ENCODE measurements at regions not wholly inside any gene's neighbourhood (a gene's known extent, or its start where the extent isn't known, plus 50 kb on each side); places are given as distances from the start of the nearest gene placed in this dataset.

- H4K20me1 ChIP-seq (ENCODE audit: insufficient read depth, low read length, poor library complexity, severe bottlenecking) = no peaks in the 10 kb centered on the region
- no peaks in the 10 kb centered on the region for H3K27me3 ChIP-seq (ENCODE audit: insufficient read depth, low read length, poor library complexity, severe bottlenecking)
- H3K9me3 ChIP-seq (ENCODE audit: insufficient read depth, low read depth, low read length) = no peaks in the 10 kb centered on the region
- no peaks in the 10 kb centered on the region for H3K36me3 ChIP-seq (ENCODE audit: insufficient read depth, low read length)
- no peak for TF ChIP-seq CTCF (conservative IDR thresholded peaks at IDR 0.05; ENCODE audit: low read length)
- TF ChIP-seq EZH2phosphoT487 (IDR thresholded peaks at IDR 0.05; ENCODE audit: borderline replicate concordance) = no peak
- H3F3A ChIP-seq (ENCODE audit: low read depth) = no peaks in the 10 kb centered on the region
- no peak overlapping the region for H3K4me3 ChIP-seq (ENCODE audit: low read length, poor library complexity, severe bottlenecking)
- H3K79me2 ChIP-seq (ENCODE audit: insufficient read depth, low read length) = no peaks in the 10 kb centered on the region
- no peak overlapping the region for H3K9ac ChIP-seq (ENCODE audit: low read depth, low read length, poor library complexity, severe bottlenecking)
- H3K9me2 ChIP-seq (replicated peaks; ENCODE audit: low read depth, low read length) = no peaks in the 10 kb centered on the region
- no peak overlapping the region for H2AFZ ChIP-seq (ENCODE audit: low read length)
- no peak overlapping the region for H3K4me2 ChIP-seq (ENCODE audit: low read depth, low read length, poor library complexity, severe bottlenecking)
- no peaks in the 10 kb centered on the region for H3K4me1 ChIP-seq (ENCODE audit: insufficient read depth, low read length, poor library complexity, severe bottlenecking)
These were observed 137.7 kb downstream of the TRIM27 start for GRCh38 chr6:28785962-28786679.

DNA sequence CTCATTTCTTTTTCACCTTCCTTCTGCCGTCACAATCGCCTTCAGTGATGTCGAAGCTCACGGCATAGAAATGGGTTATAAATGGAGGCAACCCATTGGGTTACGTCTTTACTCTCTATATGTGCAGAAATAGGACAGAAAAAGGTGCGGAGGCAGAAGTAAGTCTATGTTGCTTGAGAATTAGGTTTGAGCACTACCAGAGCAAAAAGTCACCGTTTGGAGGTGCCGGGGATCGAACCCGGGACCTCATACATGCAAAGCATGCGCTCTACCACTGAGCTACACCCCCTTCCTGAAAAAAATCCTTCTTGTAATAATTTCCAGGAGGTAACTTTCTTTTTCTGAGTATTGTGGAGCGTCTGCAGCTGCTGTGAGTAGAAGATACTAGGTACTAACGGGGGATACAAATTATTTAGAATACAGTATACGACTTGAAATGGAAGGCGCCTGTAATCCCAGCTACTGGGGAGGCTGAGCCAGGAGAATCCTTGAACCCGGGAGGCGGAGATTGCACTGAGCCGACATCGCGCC is 134.2 kb downstream of the TRIM27 start:
- no peaks in the 10 kb centered on the region for H3K9me2 ChIP-seq (replicated peaks; ENCODE audit: low read depth, low read length)
- H3K9ac ChIP-seq (ENCODE audit: low read depth, low read length, poor library complexity, severe bottlenecking) = no peak overlapping the region
- H2AFZ ChIP-seq (ENCODE audit: low read length) = no peak overlapping the region
- H3K27me3 ChIP-seq (ENCODE audit: insufficient read depth, low read length, poor library complexity, severe bottlenecking) = no peaks in the 10 kb centered on the region
- TF ChIP-seq EZH2phosphoT487 (IDR thresholded peaks at IDR 0.05; ENCODE audit: borderline replicate concordance) (no peak), CTCF (conservative IDR thresholded peaks at IDR 0.05; ENCODE audit: low read length) (no peak)
- H4K20me1 ChIP-seq (ENCODE audit: insufficient read depth, low read length, poor library complexity, severe bottlenecking) = no peaks in the 10 kb centered on the region
- no peaks in the 10 kb centered on the region for H3K9me3 ChIP-seq (ENCODE audit: insufficient read depth, low read depth, low read length)
- H3K4me2 ChIP-seq (ENCODE audit: low read depth, low read length, poor library complexity, severe bottlenecking) = no peak overlapping the region
- no peaks in the 10 kb centered on the region for H3F3A ChIP-seq (ENCODE audit: low read depth)
- no peaks in the 10 kb centered on the region for H3K4me1 ChIP-seq (ENCODE audit: insufficient read depth, low read length, poor library complexity, severe bottlenecking)
- H3K79me2 ChIP-seq (ENCODE audit: insufficient read depth, low read length) = no peaks in the 10 kb centered on the region
- no peaks in the 10 kb centered on the region for H3K36me3 ChIP-seq (ENCODE audit: insufficient read depth, low read length)
- no peak overlapping the region for H3K4me3 ChIP-seq (ENCODE audit: low read length, poor library complexity, severe bottlenecking)

GRCh38 chr6:28791002-28791383 is 132.8 kb downstream of the TRIM27 start:
- Histone ChIP-seq H2AFZ (ENCODE audit: low read length) (no peak overlapping the region), H3K4me3 (ENCODE audit: low read length, poor library complexity, severe bottlenecking) (no peak overlapping the region), H3K79me2 (ENCODE audit: insufficient read depth, low read length) (no peaks in the 10 kb centered on the region), H3K4me2 (ENCODE audit: low read depth, low read length, poor library complexity, severe bottlenecking) (no peak overlapping the region), H3K27me3 (ENCODE audit: insufficient read depth, low read length, poor library complexity, severe bottlenecking) (no peaks in the 10 kb centered on the region), H3K9me3 (ENCODE audit: insufficient read depth, low read depth, low read length) (no peaks in the 10 kb centered on the region), H4K20me1 (ENCODE audit: insufficient read depth, low read length, poor library complexity, severe bottlenecking) (no peaks in the 10 kb centered on the region), H3K36me3 (ENCODE audit: insufficient read depth, low read length) (no peaks in the 10 kb centered on the region), H3K9me2 (replicated peaks; ENCODE audit: low read depth, low read length) (no peaks in the 10 kb centered on the region), H3K9ac (ENCODE audit: low read depth, low read length, poor library complexity, severe bottlenecking) (no peak overlapping the region), H3F3A (ENCODE audit: low read depth) (no peaks in the 10 kb centered on the region), H3K4me1 (ENCODE audit: insufficient read depth, low read length, poor library complexity, severe bottlenecking) (no peaks in the 10 kb centered on the region)
- TF ChIP-seq CTCF (conservative IDR thresholded peaks at IDR 0.05; ENCODE audit: low read length) (no peak), EZH2phosphoT487 (IDR thresholded peaks at IDR 0.05; ENCODE audit: borderline replicate concordance) (no peak)
